Hepatocyte (in vitro differentiated cells): ENCODE measurements at regions not wholly inside any gene's neighbourhood (a gene's known extent, or its start where the extent isn't known, plus 50 kb on each side); places are given as distances from the start of the nearest gene placed in this dataset.
A peak's percentile ranks its signal among the peaks of the same experiment; 100 is the strongest.

ENCODE experiments used
- DNase-seq: peaks from one replicate; pipeline ENCODE4 v3.0.0-alpha.2; 2016; ENCODE audit warnings: low spot score
- H2AFZ ChIP-seq: fragments of 200-600 bp; sonication (generic); 2 replicates; pipeline ENCODE4 v1.6.0; 2016; ENCODE audit warnings: antibody characterized with exemption, mild to moderate bottlenecking
- H3K27ac ChIP-seq: fragments of 200-600 bp; sonication (generic); 2 replicates; pipeline ENCODE4 v1.5.1; 2016; ENCODE audit warnings: mild to moderate bottlenecking
- H3K27me3 ChIP-seq: fragments of 200-600 bp; sonication (generic); 2 replicates; pipeline ENCODE4 v1.6.1; 2016
- H3K36me3 ChIP-seq: fragments of 200-600 bp; sonication (generic); replicated peaks from 2 replicates; pipeline ENCODE4 v1.5.1; 2016; ENCODE audit warnings: low read depth; ENCODE audit not compliant: insufficient read depth
- H3K4me1 ChIP-seq: fragments of 200-600 bp; sonication (generic); 2 replicates; pipeline ENCODE4 v1.5.1; 2016; ENCODE audit warnings: mild to moderate bottlenecking, moderate library complexity; ENCODE audit not compliant: insufficient read depth
- H3K4me2 ChIP-seq: fragments of 200-600 bp; sonication (generic); 2 replicates; pipeline ENCODE4 v1.6.0; 2016
- H3K4me3 ChIP-seq: fragments of 200-600 bp; sonication (generic); 2 replicates; pipeline ENCODE4 v1.5.1; 2016; ENCODE audit warnings: mild to moderate bottlenecking
- H3K79me2 ChIP-seq: fragments of 200-600 bp; sonication (generic); 2 replicates; pipeline ENCODE4 v1.6.0; 2017; ENCODE audit warnings: mild to moderate bottlenecking
- H3K9me2 ChIP-seq: fragments of 200-600 bp; sonication (generic); replicated peaks from 2 replicates; pipeline ENCODE4 v1.6.0; 2017; ENCODE audit warnings: mild to moderate bottlenecking; ENCODE audit not compliant: insufficient read depth
- H3K9me3 ChIP-seq: fragments of 200-600 bp; sonication (generic); 2 replicates; pipeline ENCODE4 v1.5.1; 2016; ENCODE audit warnings: low read depth, mild to moderate bottlenecking
- H4K20me1 ChIP-seq: fragments of 200-600 bp; sonication (generic); 2 replicates; pipeline ENCODE4 v1.6.0; 2016; ENCODE audit warnings: mild to moderate bottlenecking; ENCODE audit not compliant: insufficient read depth, poor library complexity, severe bottlenecking
- EZH2 ChIP-seq: fragments of 200-600 bp; sonication (generic); IDR thresholded peaks from 2 replicates; pipeline ENCODE4 v1.6.1; 2016; ENCODE audit warnings: antibody characterized with exemption, mild to moderate bottlenecking, borderline replicate concordance
- EZH2phosphoT487 ChIP-seq: fragments of 200-600 bp; sonication (generic); IDR thresholded peaks from one replicate; pipeline ENCODE4 v1.6.1; 2018; ENCODE audit warnings: antibody characterized with exemption, mild to moderate bottlenecking, low read depth, moderate library complexity; ENCODE audit not compliant: unreplicated experiment, severe bottlenecking
- WGBS: methylation state at CpG from one replicate; pipeline ENCODE4 v1.1.6; 2016; ENCODE audit warnings: low lambda C conversion rate; ENCODE audit errors: missing lambda C conversion rate; 5-methylcytosine and 5-hydroxymethylcytosine counted together
- TF ChIP-seq, protein P1 (sequence below): fragments of 200-600 bp; sonication (generic); IDR thresholded peaks from 2 replicates; pipeline ENCODE4 v1.5.1; 2016; ENCODE audit warnings: antibody characterized with exemption, mild to moderate bottlenecking; ENCODE audit not compliant: poor library complexity

DNA sequence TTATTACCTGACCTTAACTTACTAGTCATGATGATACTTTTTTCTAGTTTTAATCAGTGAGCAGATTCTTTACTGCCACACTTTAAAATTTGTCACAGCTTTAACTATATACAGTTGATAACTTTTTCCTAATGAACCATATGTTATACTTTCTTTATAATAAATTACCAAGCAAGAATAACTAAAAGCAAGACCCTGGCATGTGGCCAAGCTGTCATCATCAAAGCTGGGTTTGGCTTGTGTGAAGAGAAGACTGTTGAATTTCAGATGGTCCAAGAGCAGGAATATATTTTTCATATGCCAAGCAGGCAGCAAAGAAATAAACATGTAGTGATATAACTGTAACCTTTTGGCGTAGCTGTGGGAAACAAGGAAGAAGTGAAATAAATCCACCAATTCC, 93.5 kb downstream of the PUS7L start:
- Histone ChIP-seq H3K79me2 (no peaks in the 10 kb centered on the region), H3K9me3 (no peaks in the 10 kb centered on the region), H3K27me3 (no peaks in the 10 kb centered on the region), H3K4me3 (no peak overlapping the region), H3K4me2 (no peak overlapping the region), H3K9me2 (no peaks in the 10 kb centered on the region), H4K20me1 (no peaks in the 10 kb centered on the region), H3K27ac (no peak overlapping the region), H3K4me1 (no peaks in the 10 kb centered on the region), H3K36me3 (no peaks in the 10 kb centered on the region), H2AFZ (no peak overlapping the region)
- no peak for DNase-seq
- 83% methylated on average over 1 of the region's 1 CpG for WGBS
- TF ChIP-seq, protein P1, sequence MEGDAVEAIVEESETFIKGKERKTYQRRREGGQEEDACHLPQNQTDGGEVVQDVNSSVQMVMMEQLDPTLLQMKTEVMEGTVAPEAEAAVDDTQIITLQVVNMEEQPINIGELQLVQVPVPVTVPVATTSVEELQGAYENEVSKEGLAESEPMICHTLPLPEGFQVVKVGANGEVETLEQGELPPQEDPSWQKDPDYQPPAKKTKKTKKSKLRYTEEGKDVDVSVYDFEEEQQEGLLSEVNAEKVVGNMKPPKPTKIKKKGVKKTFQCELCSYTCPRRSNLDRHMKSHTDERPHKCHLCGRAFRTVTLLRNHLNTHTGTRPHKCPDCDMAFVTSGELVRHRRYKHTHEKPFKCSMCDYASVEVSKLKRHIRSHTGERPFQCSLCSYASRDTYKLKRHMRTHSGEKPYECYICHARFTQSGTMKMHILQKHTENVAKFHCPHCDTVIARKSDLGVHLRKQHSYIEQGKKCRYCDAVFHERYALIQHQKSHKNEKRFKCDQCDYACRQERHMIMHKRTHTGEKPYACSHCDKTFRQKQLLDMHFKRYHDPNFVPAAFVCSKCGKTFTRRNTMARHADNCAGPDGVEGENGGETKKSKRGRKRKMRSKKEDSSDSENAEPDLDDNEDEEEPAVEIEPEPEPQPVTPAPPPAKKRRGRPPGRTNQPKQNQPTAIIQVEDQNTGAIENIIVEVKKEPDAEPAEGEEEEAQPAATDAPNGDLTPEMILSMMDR, result no peak
- TF ChIP-seq EZH2 (no peak), EZH2phosphoT487 (no peak)

DNA sequence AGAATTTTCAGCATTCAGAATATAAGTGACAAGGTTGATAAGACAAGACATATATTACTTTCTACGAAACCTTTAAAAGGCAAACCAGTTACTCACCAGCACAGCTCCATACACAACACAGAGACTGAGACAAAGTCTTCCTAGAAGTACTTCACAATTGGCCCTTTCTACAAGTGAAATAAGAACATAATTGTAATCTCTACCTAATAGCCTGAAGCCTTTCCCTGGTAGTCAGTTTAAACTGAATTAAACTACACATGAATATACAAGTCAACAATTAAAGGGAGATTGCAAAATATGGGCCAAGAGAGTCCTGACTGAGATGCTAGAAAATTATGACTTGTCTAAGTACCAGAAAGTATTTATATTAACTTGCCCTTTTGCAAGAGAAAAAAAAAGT, 95.9 kb downstream of the PUS7L start:
- no peak overlapping the region for H3K27ac ChIP-seq
- TF ChIP-seq EZH2, result no peak
- TF ChIP-seq, protein P1, result no peak
- TF ChIP-seq EZH2phosphoT487, result no peak
- no peaks in the 10 kb centered on the region for H3K9me3 ChIP-seq
- no peaks in the 10 kb centered on the region for H4K20me1 ChIP-seq
- H3K9me2 ChIP-seq, result no peaks in the 10 kb centered on the region
- H2AFZ ChIP-seq, result no peak overlapping the region
- no peak for DNase-seq
- H3K4me2 ChIP-seq, result no peak overlapping the region
- H3K4me3 ChIP-seq, result no peak overlapping the region
- no peaks in the 10 kb centered on the region for H3K79me2 ChIP-seq
- no peaks in the 10 kb centered on the region for H3K36me3 ChIP-seq
- H3K27me3 ChIP-seq, result no peaks in the 10 kb centered on the region
- 89% methylated on average over 1 of the region's 1 CpG for WGBS
- no peaks in the 10 kb centered on the region for H3K4me1 ChIP-seq

DNA sequence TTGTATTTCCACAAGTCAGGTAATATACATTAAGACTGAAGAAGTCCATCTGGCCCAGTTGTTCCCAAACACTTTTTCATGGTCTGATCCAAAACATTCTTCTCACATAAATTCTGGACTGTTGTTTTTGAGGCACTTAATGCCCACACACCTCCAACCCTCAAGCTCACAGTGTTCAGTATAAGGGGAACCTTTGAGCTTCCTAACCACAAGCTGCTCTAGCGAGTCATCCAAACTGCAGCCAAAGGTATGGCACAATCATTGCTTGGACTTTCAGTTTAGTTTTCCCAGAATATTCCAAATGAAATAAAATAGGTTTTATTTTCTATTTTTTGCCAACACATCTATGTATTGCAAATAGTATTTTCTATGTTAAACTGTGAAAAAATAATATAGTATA, 103.0 kb downstream of the PUS7L start:
- no peaks in the 10 kb centered on the region for H3K4me1 ChIP-seq
- no peak for TF ChIP-seq EZH2
- TF ChIP-seq, protein P1, result no peak
- TF ChIP-seq EZH2phosphoT487, result no peak
- no peak for DNase-seq
- no peaks in the 10 kb centered on the region for H3K36me3 ChIP-seq
- H3K4me3 ChIP-seq, result no peak overlapping the region
- H3K4me2 ChIP-seq, result no peak overlapping the region
- WGBS, result 88% methylated on average over 1 of the region's 1 CpG
- no peaks in the 10 kb centered on the region for H4K20me1 ChIP-seq
- no peak overlapping the region for H2AFZ ChIP-seq
- no peak overlapping the region for H3K27ac ChIP-seq
- H3K27me3 ChIP-seq, result no peaks in the 10 kb centered on the region
- no peaks in the 10 kb centered on the region for H3K9me2 ChIP-seq
- H3K79me2 ChIP-seq, result no peaks in the 10 kb centered on the region
- no peaks in the 10 kb centered on the region for H3K9me3 ChIP-seq

DNA sequence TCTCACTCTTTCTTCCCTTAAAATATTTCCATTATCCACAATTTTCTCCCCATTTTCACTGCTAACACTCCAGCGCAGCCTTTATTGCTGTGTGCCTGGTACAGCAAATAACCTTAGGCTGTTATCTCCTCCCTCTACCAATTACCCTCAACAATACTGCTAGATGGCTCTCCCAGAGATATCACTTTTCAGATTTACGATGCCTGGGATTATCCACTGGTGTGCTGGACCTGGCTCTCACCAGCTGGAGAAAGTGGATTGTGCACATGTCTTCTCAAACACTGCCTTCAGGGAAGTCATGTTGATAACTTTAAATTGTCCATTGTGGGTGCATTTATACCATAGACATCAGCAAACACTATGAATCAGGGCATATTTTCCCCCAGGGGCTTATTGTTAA, 101.9 kb upstream of the ADAMTS20 start:
- no peak overlapping the region for H3K27ac ChIP-seq
- no peak overlapping the region for H2AFZ ChIP-seq
- no peaks in the 10 kb centered on the region for H3K36me3 ChIP-seq
- H4K20me1 ChIP-seq, result no peaks in the 10 kb centered on the region
- no peak overlapping the region for H3K4me3 ChIP-seq
- H3K79me2 ChIP-seq, result no peaks in the 10 kb centered on the region
- H3K27me3 ChIP-seq, result no peaks in the 10 kb centered on the region
- peak; percentile 18 for DNase-seq
- H3K4me1 ChIP-seq, result no peaks in the 10 kb centered on the region
- H3K4me2 ChIP-seq, result no peak overlapping the region
- H3K9me2 ChIP-seq, result no peaks in the 10 kb centered on the region
- TF ChIP-seq, protein P1, result no peak
- TF ChIP-seq EZH2 (no peak), EZH2phosphoT487 (no peak)
- H3K9me3 ChIP-seq, result no peaks in the 10 kb centered on the region
- 23% methylated on average over 2 of the region's 2 CpGs for WGBS
